GM12878 (cell line): ENCODE measurements at regions not wholly inside any gene's neighbourhood (a gene's known extent, or its start where the extent isn't known, plus 50 kb on each side); places are given as distances from the start of the nearest gene placed in this dataset.

Source experiments
- ATAC-seq: fragments of 200-7000 bp; cut with Tn5 transposase; 3 replicates; pipeline ENCODE4 v1.9.1; 2020; ENCODE audit warnings: mild to moderate bottlenecking, moderate library complexity
- BruUV-seq: library from RNA; stranded (reverse); fragments of 400-500 nt; replicated peaks from 2 replicates; lab custom pipeline; 2021; lab: Mats Ljungman, UMichigan
- CTCF ChIA-PET: fragments of 300-600 bp; sonication (Branson Sonifier 250); formaldehyde crosslinking; extraction: SDS; loops from one replicate; lab custom pipeline; 2021; ENCODE audit warnings: inconsistent platforms; lab: Yijun Ruan, JAX
- POLR2A ChIA-PET: fragments of 350-600 bp; formaldehyde crosslinking; extraction: SDS; loops from one replicate; lab custom pipeline; 2021; ENCODE audit warnings: inconsistent platforms; lab: Charles Lee
- RAD21 ChIA-PET: fragments of 300-600 bp; sonication (Branson Sonifier 250); formaldehyde crosslinking; loops from one replicate; lab custom pipeline; 2023; ENCODE audit warnings: antibody characterized with exemption; ENCODE audit not compliant: unreplicated experiment; lab: Charles Lee
- SMC1A ChIA-PET: fragments of 300-600 bp; sonication (Branson Sonifier 250); formaldehyde crosslinking; loops from one replicate; lab custom pipeline; 2023; ENCODE audit not compliant: unreplicated experiment, uncharacterized antibody; lab: Charles Lee
- DNase-seq: peaks from one replicate; pipeline ENCODE4 v3.0.0-alpha.2; 2011; ENCODE audit warnings: low read depth, low spot score
- FAIRE-seq: peaks from 3 replicates; lab custom pipeline; 2011; peaks lifted over from hg19 to GRCh38; lab: Jason Lieb, UNC
- H2AFZ ChIP-seq: 2 replicates; pipeline ENCODE4 v1.6.0; 2011; ENCODE audit warnings: low read depth, low read length, control low read depth; ENCODE audit not compliant: control insufficient read depth
- H3K27ac ChIP-seq: 2 replicates; pipeline ENCODE4 v1.5.1; 2011; ENCODE audit warnings: control low read depth; ENCODE audit not compliant: control insufficient read depth, insufficient read depth
- H3K27me3 ChIP-seq, 2 experiments: replicated peaks in 1 of 2; 2 replicates each; pipeline versions ENCODE4 v1.6.0 to v1.6.1; 2011; ENCODE audit warnings: low read length in 1 of 2; ENCODE audit not compliant: control insufficient read depth in 2 of 2, insufficient read depth in 2 of 2
- H3K36me3 ChIP-seq, 2 experiments: 2 replicates each; pipeline ENCODE4 v1.5.1; 2011; ENCODE audit warnings: low read length in 1 of 2; ENCODE audit not compliant: control insufficient read depth in 2 of 2, insufficient read depth in 2 of 2
- H3K4me1 ChIP-seq: 2 replicates; pipeline ENCODE4 v1.6.1; 2011; ENCODE audit warnings: mild to moderate bottlenecking, low read length, moderate library complexity, mixed read lengths; ENCODE audit not compliant: control insufficient read depth, insufficient read depth
- H3K4me2 ChIP-seq: 2 replicates; pipeline ENCODE4 v1.6.0; 2011; ENCODE audit warnings: control low read depth; ENCODE audit not compliant: control insufficient read depth, insufficient read depth
- H3K4me3 ChIP-seq: fragments of 200-600 bp; sonication (generic); 2 replicates; pipeline ENCODE4 v1.5.1; 2016
- H3K79me2 ChIP-seq: 2 replicates; pipeline ENCODE4 v1.6.0; 2011; ENCODE audit warnings: low read length; ENCODE audit not compliant: control insufficient read depth, insufficient read depth
- H3K9ac ChIP-seq: 2 replicates; pipeline ENCODE4 v1.8.0; 2011; ENCODE audit warnings: low read length, control low read depth, mixed read lengths; ENCODE audit not compliant: control insufficient read depth, insufficient read depth
- H3K9me3 ChIP-seq: replicated peaks from 3 replicates; pipeline ENCODE4 v1.5.1; 2011; ENCODE audit warnings: mild to moderate bottlenecking, low read length; ENCODE audit not compliant: control insufficient read depth, insufficient read depth
- H4K20me1 ChIP-seq: 2 replicates; pipeline ENCODE4 v1.6.0; 2011; ENCODE audit not compliant: control insufficient read depth, insufficient read depth
- SRF ChIP-seq, 2 experiments: IDR thresholded peaks; 2 replicates each; pipeline ENCODE4 v1.6.1; 2011; ENCODE audit warnings: low read depth in 2 of 2, low read length in 2 of 2, mild to moderate bottlenecking in 1 of 2, moderate library complexity in 1 of 2
- TCF7 ChIP-seq: IDR thresholded peaks from 2 replicates; pipeline ENCODE4 v1.6.1; 2014; ENCODE audit warnings: antibody characterized with exemption, borderline replicate concordance
- WGBS: methylation state at CpG from one replicate; pipeline ENCODE4 v1.1.6; 2016; ENCODE audit warnings: low lambda C conversion rate; ENCODE audit not compliant: insufficient replicate concordance, insufficient coverage; ENCODE audit errors: missing lambda C conversion rate; 5-methylcytosine and 5-hydroxymethylcytosine counted together
- in situ Hi-C: fragments of 300-500 bp; cut with MboI; formaldehyde crosslinking; loops from 9 replicates; pipeline ENCODE4 v1.14.3; 2018; ENCODE audit warnings: mixed read lengths
- intact Hi-C: fragments of 100-400 bp; cut with micrococcal nuclease; formaldehyde crosslinking; loops from one replicate; pipeline ENCODE4 v1.14.2; 2022; ENCODE audit not compliant: unreplicated experiment
- TF ChIP-seq, protein P1 (sequence below): IDR thresholded peaks from 2 replicates; pipeline ENCODE4 v1.6.1; 2011; ENCODE audit warnings: mild to moderate bottlenecking, low read depth, low read length, moderate library complexity; ENCODE audit not compliant: insufficient replicate concordance
- TF ChIP-seq, protein P2 (sequence below): fragments of 150-350 bp; IDR thresholded peaks from 2 replicates; pipeline ENCODE4 v1.6.1; 2014; ENCODE audit warnings: mild to moderate bottlenecking, low read depth, low read length
- TF ChIP-seq, protein P3 (sequence below): fragments of 450-650 bp; IDR thresholded peaks from 2 replicates; pipeline ENCODE4 v1.6.1; 2017; ENCODE audit warnings: borderline replicate concordance
- TF ChIP-seq, protein P4 (sequence below): IDR thresholded peaks from 2 replicates; pipeline ENCODE4 v1.6.1; 2012; ENCODE audit warnings: improper control_type of control experiment, low read depth, low read length; ENCODE audit not compliant: insufficient replicate concordance

DNA sequence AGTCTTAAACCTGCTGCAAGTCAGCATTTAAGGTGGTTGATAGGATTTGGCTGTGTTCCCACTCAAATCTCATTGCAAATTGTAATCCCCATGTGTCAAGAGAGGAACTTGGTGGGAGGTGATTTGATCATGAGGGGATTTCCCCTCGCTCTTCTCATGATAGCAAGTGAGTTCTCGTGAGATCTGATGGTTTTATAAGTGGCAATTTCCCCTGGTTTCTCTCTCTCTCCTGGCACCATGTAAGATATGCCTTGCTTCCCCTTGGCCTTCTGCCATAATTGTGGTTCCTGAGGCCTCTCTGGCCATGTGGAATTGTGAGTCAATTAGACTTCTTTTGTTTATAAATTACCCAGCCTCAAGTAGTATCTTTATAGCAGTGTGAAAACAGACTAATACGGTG lies 84.3 kb upstream of the SMC2 start:
- ATAC-seq (no peak), FAIRE-seq (no peak), DNase-seq (no peak)
- BruUV-seq, result no TSS peak
- Histone ChIP-seq H3K4me2 (no peak overlapping the region), H3K9ac (no peak overlapping the region), H3K79me2 (no peaks in the 10 kb centered on the region), H3K4me3 (no peak overlapping the region), H3K4me1 (no peaks in the 10 kb centered on the region), H3K36me3 (no peaks in the 10 kb centered on the region), H3K9me3 (no peaks in the 10 kb centered on the region), H3K27me3 (no peaks in the 10 kb centered on the region), H4K20me1 (no peaks in the 10 kb centered on the region), H2AFZ (no peak overlapping the region), H3K27ac (no peak overlapping the region)
- TF ChIP-seq, protein P1, sequence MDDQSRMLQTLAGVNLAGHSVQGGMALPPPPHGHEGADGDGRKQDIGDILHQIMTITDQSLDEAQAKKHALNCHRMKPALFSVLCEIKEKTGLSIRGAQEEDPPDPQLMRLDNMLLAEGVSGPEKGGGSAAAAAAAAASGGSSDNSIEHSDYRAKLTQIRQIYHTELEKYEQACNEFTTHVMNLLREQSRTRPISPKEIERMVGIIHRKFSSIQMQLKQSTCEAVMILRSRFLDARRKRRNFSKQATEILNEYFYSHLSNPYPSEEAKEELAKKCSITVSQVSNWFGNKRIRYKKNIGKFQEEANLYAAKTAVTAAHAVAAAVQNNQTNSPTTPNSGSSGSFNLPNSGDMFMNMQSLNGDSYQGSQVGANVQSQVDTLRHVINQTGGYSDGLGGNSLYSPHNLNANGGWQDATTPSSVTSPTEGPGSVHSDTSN, result no peak
- TF ChIP-seq, protein P2, sequence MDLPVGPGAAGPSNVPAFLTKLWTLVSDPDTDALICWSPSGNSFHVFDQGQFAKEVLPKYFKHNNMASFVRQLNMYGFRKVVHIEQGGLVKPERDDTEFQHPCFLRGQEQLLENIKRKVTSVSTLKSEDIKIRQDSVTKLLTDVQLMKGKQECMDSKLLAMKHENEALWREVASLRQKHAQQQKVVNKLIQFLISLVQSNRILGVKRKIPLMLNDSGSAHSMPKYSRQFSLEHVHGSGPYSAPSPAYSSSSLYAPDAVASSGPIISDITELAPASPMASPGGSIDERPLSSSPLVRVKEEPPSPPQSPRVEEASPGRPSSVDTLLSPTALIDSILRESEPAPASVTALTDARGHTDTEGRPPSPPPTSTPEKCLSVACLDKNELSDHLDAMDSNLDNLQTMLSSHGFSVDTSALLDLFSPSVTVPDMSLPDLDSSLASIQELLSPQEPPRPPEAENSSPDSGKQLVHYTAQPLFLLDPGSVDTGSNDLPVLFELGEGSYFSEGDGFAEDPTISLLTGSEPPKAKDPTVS, result no peak
- TF ChIP-seq, protein P3, sequence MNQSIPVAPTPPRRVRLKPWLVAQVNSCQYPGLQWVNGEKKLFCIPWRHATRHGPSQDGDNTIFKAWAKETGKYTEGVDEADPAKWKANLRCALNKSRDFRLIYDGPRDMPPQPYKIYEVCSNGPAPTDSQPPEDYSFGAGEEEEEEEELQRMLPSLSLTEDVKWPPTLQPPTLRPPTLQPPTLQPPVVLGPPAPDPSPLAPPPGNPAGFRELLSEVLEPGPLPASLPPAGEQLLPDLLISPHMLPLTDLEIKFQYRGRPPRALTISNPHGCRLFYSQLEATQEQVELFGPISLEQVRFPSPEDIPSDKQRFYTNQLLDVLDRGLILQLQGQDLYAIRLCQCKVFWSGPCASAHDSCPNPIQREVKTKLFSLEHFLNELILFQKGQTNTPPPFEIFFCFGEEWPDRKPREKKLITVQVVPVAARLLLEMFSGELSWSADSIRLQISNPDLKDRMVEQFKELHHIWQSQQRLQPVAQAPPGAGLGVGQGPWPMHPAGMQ, result no peak
- TF ChIP-seq, protein P4, sequence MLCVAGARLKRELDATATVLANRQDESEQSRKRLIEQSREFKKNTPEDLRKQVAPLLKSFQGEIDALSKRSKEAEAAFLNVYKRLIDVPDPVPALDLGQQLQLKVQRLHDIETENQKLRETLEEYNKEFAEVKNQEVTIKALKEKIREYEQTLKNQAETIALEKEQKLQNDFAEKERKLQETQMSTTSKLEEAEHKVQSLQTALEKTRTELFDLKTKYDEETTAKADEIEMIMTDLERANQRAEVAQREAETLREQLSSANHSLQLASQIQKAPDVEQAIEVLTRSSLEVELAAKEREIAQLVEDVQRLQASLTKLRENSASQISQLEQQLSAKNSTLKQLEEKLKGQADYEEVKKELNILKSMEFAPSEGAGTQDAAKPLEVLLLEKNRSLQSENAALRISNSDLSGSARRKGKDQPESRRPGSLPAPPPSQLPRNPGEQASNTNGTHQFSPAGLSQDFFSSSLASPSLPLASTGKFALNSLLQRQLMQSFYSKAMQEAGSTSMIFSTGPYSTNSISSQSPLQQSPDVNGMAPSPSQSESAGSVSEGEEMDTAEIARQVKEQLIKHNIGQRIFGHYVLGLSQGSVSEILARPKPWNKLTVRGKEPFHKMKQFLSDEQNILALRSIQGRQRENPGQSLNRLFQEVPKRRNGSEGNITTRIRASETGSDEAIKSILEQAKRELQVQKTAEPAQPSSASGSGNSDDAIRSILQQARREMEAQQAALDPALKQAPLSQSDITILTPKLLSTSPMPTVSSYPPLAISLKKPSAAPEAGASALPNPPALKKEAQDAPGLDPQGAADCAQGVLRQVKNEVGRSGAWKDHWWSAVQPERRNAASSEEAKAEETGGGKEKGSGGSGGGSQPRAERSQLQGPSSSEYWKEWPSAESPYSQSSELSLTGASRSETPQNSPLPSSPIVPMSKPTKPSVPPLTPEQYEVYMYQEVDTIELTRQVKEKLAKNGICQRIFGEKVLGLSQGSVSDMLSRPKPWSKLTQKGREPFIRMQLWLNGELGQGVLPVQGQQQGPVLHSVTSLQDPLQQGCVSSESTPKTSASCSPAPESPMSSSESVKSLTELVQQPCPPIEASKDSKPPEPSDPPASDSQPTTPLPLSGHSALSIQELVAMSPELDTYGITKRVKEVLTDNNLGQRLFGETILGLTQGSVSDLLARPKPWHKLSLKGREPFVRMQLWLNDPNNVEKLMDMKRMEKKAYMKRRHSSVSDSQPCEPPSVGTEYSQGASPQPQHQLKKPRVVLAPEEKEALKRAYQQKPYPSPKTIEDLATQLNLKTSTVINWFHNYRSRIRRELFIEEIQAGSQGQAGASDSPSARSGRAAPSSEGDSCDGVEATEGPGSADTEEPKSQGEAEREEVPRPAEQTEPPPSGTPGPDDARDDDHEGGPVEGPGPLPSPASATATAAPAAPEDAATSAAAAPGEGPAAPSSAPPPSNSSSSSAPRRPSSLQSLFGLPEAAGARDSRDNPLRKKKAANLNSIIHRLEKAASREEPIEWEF, result no peak
- TF ChIP-seq SRF (IDR thresholded peaks at IDR 0.05; ENCODE audit: low read depth in 2 of 2, low read length in 2 of 2), result no peak
- TF ChIP-seq TCF7, result no peak
- SMC1A ChIA-PET, result no interaction called here
- POLR2A ChIA-PET, result no interaction called here
- RAD21 ChIA-PET, result no interaction called here
- intact Hi-C loops (no loop called here), in situ Hi-C loops (no loop called here)
- WGBS, result 0% methylated on average over 3 of the region's 3 CpGs
- CTCF ChIA-PET, result no interaction called here
